HG03442 (cell line): ENCODE measurements at regions not wholly inside any gene's neighbourhood (a gene's known extent, or its start where the extent isn't known, plus 50 kb on each side); places are given as distances from the start of the nearest gene placed in this dataset.

Experiments
- ATAC-seq: cut with Tn5 transposase; IDR thresholded peaks from one replicate; pipeline ENCODE4 v1.9.1; 2021; ENCODE audit warnings: mild to moderate bottlenecking, moderate library complexity; ENCODE audit not compliant: unreplicated experiment

DNA sequence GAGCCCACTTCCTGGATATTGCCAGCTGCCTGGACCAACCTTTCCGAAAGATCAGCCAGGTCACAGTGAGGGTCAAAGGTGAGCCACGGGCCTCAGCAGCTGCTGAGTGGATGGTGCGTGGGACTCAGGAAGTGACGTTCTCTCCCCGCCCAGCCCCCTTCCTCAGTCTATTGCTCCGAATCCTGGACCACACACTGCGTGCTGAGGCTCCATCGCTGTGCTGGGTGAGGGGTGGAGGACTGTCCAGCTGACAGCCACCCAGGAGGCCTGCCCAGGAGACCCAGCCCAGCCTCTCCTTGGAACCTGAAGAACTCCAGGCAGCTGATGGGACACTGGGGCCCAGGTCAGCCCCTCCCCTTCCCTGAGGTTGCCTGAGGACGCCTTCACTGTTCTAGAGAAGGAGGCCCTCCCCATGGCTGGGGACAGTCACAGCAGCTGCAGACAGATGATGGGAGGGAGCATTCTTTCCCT is 94.4 kb upstream of the CD93 start:
- no peak for ATAC-seq

DNA sequence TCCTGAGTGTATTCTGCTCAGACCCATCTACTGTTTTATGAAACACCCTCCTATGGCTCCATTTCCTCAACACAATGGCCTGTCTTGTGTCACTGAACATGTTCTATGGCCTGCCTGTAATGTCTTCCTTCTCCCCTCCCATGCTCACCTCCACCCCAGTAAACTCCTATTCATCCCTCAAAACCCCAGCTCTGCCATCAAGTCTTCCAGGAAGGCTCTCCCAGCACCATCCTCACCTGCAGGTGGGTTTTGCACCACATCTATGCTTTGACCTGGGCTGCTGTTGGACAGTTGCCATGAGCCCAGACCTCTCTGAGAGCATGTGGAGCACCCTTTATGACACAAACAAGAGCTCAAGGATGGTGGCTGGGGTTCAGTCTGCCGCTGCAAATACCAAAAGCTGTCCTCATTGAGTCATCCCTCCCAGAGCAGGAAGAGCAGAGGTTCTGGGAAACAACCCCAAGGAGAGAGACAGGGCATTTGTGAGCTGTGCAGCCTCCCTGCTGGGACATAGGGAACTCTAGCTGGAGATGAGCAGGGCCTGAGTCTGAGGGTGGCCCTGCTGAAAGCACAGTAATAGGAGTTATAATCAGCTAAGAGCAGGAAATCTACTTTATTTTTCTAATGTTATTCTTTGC is 93.8 kb upstream of the CD93 start:
- no peak for ATAC-seq

DNA sequence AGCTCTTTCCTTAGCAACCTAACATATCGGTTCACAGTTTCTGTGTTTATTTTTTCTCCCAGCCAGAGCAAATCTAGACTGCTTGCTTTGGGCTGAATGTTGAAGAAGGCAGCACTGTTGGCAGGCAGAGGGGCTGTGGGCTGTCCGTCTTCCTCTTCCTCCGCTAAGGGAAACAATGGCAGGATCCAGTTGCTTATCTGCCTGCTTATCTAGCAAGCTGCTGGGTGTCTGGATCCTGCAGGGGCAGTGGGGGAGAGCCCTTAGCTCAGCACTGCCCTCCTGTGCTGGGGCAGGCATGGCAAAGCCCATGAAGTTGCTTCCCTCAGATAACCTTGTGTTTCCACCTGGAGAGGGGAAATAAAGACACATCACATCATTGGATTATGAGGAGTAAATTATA is 92.7 kb upstream of the CD93 start:
- no peak for ATAC-seq

DNA sequence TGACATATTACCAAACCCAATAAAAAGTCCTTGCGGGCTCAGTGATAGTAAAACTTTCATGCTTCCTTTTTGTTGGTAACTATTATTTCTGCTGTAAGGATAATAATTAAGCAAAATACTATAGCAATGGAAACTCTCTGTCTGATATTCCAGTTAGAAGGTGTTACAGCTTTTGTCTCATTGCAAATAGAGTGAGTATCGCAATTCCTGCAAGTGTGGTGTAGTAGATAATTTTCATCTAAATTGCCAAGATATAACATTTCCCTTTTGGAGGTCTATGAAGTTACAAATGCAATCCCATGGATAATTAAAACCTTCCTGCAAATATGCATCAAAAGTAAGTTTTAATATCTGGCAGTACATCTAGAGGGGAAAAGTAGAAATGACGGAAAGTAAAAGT is 88.7 kb upstream of the CD93 start:
- ATAC-seq: no peak

DNA sequence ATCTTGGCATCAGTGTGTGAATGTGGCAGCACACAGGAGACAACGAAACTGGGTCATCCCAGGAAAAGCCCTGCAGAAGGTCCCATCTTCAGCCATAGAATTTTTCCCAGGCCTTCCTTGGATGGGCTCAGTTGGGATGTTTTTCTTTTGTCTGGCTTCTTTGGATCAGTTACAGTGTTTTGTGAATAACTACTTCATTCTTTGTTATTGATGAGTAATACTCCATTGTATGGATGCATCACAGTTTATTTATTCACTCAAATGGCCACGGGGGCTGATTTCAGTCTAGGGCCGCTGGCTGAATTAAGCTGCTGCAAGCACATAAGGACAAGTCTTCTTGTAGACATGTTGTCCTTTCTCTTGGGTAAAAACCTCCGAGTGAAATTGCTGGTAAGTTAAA is 81.3 kb upstream of the CD93 start:
- ATAC-seq: no peak

DNA sequence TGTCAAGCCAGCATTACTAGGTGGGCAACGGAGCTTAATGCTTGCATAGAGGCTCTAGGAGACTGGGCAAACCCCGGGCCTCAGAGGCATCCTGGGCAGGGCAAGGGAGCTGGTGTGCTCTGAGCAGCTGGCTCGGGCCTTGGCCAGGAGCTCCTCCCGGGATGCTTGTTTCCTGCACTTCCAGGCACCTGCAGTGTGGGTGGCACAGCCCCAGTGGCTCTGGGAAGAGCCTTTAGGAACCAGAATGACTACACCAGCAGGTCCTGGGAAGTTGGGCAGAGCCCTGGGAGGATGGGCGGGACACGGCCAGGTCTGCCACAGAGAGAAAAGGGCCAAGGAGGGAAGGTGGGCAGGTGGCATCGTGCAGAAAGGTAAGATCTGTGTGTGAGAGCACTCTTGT is 80.4 kb upstream of the CD93 start:
- ATAC-seq: no peak

DNA sequence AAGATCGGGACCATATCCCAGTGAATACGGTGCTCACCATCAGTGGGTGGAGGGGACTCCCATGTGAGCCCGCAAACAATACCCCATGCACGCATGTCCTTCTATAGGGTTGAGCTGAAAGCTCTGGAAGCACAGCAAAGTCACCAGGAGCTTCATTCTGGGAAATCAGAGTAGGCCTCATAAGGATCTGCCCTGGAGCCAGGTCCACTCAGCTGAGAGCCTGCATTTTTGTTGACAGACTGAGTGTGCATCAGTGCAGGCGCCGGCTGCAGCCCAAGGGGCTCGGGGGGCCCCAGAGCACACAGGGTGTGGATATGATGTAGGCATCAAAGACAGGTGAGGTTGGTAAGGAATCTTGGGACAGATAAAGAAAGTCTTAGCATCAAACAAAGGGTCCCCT is 79.8 kb upstream of the CD93 start:
- no peak for ATAC-seq

DNA sequence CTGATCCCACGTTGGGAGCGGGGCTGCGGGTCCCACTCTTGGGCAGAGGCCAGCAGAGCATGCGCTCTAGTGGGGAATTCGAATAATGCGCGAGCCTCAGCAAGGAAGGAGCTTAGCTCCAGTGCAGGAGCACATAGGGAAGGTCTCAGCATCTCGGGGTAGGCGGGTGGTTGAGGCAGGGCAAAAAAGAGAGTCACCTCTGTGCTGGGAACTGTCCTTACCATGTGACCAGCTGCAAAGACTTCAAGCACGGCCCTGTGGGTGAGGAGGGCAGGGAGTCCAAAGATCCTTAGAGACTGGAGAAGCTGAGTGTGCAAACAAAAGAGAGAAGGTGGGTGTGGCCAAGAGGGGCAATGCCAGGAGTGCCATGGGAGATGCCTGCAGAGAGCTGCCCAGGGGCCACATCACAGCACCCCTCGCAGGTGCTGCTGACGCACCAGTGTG is 79.2 kb upstream of the CD93 start:
- no peak for ATAC-seq

DNA sequence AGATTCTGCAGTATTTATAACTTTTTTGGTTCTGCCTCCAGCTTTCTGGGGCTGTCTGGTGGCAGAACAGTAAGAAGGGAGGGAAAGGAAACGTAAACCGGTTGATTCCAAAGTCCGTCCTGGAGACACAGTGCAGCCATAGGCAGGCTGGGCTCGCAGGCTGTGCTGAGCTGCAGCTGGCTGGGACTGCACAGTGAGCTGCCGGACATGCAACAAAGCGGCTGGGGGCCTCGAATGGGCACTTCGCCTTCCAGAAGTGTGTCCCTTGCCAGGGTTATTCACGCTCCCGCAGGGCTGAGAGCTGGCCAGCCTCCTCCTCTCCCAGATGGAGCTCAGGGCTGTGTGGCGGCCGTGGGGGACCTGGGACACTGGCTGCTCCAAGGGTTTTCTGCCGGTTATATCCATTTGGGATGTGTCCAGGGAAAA is 78.1 kb upstream of the CD93 start:
- ATAC-seq: no peak

DNA sequence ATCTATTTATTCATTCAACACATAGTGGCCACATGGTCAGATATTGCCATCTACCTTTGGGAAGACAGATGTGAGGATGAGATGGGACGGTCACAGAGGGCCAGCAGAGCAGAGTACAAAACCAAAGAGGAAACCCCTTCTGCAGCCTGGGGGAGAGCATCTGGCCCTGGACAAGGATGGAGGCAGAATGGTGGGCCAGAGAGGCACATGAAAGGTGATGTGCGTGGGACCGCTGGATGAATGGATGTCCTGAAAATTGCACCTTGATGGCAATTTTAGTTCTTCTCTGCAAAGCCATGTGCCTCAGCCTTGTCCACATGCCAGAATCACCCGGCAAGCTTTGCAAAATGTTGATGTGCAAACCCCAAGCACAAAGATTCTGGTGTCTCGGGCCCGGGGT is 77.4 kb upstream of the CD93 start:
- no peak for ATAC-seq

DNA sequence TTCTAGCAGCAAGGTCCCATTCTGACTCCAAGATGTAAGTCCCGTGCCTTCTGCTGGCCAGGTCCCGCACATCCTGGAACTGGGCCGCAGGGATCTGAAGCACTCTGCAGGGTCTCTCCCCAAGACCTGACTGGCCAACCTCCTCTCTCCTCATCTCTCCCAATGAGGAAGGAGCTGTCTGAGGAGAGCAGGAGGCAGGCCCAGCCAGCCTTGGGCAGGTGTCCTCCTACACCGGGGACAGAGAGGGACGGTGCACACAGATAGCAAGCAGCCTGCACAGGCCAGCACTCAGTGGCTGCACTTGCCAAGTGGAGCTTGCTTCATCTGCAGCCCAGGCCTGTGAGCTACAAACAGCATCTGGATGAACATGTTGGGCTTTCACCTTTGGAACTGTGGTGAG is 76.8 kb upstream of the CD93 start:
- no peak for ATAC-seq

DNA sequence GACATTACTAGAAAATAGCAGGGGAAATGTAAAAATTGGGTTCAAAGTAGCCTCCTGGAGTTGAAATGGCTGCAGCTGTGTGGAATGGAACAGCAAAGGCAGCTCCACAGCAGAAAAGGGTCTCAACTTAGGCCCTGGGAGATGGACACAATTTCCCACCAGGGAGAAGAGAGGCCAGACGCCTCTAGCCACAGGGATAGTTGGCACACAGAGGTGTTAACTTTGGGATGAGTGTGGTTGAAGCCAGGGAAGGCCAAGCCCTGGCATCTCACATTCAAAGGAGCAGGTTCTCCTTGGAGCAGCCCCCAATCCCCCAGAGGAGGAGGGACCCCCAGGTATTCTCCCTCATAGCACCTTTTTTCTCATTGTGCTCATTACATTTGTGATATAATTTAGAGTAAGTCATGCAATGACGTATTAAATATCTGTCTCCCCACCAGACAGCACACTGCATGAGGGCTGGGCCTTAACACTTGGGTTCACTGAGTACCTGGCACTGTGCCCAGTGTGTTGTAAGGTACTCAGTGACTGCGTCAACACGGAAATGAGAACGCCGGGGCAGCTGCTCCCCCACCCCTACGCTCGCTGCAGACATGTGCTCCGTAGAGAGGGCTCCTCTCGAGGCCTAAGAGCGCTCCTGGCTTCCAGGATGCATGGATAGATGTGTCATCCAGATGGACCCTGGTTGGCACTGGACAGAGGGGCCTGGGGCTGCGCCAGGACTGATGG is 76.0 kb upstream of the CD93 start:
- no peak for ATAC-seq

DNA sequence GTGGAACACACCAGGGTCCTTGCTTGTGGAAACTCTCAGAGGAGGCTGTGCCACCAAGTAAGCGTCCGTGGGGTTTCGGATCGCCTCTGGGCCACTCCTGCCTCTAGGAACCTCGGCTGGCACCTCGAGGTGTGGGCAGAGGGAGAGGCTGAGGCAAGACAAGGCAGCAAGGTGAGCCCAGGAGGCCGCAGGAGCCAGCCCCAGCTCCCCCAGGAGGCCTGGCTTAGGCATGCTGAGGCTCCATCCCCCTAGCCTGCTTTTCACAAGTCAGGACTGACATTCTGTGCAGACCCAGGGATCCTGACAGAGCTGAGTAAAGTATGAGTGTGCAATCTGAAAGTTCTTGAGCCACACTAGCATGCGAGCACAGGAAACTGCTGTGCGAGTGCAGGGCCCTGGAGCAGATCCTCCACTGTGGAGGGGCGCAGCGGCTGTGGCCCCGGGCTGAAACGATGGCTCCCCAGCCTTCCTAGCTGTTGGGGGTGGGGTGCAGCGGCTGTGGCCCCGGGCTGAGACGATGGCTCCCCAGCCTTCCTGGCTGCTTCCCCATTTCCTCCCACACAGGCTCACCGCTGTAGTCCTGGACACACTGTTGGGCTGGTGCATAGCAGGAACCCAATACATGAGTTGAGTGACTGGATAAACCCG is 75.2 kb upstream of the CD93 start:
- ATAC-seq: peak; percentile 41

DNA sequence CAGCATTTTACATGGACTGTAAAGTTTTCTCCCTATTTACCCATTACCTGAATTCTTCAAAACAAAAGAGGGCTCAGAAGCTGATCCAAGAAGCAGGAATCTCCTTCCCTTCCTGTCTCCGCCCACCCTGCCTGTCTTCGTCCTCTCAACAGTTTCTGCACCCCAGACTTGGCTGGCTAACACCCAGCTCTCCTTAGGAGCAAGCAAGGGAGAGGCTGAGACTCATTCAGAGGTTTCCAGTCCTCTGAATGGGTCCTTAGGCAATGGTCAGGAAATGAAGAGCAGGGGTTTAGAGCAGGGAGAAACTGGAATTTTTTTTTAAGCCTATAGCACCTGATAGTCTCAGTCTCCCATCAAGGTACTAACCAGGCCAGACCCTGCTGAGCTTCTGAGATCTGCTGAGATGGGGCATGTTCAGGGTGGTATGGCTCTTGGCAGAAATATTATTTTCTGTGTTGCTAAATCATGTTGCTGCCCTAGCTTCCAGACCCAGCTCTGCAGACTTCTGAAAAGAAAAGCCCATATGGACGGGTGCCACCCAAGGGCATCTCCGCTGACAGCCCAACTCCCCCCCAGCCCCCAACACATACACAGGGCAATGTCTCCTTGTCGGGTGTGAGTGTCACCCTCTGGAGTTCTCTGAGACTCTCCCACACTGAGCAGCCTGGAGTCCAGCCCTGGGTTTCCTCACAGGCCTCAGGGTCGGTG is 74.6 kb upstream of the CD93 start:
- ATAC-seq: no peak

DNA sequence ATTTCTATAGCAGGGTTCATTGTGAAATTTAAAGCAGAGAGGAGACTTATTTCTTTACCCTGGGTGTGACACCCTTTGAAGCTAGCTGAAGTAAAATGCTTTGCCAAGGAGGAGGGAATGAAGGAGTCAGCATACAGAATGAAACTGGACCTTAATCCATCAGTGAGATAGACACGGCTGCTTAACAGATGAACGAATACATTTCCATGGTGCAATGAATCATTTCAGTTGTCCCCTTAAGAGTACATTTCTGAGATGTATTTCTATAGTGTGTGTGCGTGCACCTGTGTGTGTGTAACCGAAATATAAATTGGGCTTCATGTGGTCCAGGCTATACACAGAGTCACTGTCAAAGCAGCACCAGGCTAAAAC is 73.8 kb upstream of the CD93 start:
- no peak for ATAC-seq

DNA sequence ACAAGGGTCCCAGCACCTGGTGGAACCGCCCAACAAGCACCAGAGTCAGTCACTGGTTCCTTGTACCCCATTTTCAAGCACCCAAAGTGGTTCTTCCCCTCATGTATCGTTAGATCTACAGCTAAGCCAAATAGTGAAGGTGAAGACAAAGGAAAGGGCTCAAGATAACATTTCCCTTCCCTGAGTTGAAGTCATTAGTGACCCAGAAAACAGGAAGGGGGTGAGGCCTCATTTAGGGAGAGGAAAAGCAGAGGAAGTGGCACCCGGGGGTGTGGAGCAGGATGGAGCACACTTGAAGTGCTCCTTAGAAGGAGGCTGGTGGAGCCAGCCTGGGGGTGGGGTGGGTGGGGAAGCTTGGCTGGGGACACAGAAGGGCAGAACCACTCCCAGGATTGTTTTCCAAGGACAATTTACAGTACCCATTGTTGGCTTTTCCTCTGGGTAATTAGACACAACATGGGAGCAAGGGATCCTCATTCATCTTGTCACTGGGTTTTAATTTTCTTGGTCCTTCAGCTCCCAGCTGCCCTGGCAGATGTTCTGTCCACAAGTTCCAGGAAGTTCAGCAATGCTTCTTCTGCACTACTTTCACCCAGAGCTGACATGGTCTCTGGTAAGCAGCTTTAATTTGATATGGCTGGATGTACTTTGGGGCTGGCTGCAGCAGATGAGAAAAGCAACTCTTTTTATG is 73.3 kb upstream of the CD93 start:
- no peak for ATAC-seq

DNA sequence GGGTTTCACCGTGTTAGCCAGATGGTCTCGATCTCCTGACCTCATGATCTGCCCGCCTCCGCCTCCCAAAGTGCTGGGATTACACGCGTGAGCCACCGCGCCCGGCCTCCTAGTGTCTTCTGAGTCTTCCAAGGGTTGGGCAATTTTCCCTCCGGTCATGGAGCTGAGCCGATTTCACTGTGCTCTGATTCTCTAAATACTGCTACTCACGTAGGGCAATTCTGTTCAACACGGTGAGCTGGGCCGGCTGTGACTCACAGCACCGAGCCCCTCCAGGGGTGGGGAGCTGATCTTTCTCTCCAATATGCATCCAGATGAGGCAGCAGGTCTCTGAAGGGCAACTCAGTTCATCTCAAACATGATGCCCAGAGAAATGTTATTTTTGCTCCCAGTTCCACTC is 71.6 kb upstream of the CD93 start:
- no peak for ATAC-seq

DNA sequence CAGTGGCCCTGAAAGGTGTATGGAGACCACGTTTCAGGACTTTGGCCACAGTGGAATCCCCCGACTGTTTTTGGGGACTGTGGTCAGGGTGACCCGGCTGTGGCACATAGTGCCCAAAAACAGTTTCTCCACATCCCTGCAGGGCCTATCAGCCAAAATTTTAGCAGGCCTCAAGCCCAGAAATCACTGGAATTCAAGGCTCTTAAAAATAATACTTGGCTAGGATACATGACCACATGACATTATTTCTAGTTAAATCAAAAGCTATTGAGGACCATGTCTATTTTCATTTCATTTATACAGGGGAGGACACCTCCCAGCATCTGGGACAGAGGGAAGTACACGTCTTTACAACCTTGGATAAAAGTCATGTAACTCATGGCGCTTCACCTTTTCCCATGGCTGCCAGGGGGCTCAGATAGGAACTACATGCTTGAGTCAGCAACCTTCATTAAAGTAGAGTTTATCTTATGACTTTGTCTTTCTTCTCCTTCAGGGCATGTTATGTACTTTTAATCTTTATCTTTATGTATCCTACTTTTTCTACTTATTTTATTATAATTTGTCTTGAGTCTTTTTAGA is 70.8 kb upstream of the CD93 start:
- ATAC-seq: no peak

DNA sequence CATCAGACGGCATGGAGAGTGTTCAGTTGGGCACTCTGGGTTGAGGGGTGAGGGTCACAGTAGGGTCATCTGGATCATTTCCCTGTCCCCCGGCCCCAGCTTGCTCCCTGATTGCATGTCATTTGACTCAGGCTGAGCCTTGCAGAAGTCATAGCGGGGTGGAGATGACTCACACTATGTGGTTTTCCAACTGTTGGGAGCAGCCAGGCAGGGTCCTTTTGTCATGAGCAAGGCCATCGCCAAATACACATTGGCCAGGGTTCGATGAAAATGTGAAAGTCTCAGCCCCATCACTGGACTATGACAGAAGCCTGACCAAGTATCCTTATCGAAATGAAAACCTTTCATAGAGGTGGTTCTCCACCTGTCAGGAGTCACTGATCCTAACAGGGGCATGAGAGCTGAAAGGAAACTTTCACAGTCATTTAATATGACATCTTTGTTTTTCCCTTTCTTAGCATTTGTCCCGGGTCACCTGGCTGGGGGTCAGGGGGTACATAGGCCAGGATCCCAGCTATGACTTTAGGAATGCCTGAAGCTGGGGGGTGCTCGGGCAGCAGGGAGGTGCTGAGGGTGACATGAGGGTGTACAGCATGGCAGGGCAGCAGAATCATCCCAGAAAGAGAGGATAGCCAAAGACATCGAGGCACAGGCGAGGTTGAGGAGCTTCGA is 70.2 kb upstream of the CD93 start:
- ATAC-seq: no peak

DNA sequence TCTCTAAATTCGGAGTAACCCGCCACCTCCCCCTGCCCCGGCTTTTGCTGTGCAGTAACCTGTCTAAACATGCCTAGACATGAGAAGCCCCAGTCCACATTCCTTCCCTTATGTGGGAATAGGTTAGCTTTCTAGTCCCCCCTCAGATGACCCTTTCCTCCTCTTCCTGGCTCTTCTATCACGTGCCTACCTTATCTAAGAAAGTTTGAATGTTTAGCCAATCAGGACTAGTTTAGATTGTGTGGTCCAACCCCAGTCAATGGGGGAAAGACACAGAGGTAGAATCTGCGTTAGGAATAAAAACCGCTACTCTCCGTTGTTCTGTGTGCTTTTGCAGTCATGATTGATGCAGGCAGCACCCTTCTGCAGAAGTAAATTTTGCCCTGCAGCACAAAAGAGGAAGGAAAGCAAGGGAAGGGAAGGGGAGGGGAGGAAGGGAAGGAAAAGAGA is 69.0 kb upstream of the CD93 start:
- no peak for ATAC-seq
